ENCODE measurements at regions not wholly inside any gene's neighbourhood (a gene's known extent, or its start where the extent isn't known, plus 50 kb on each side); places are given as distances from the start of the nearest gene placed in this dataset.

DNA sequence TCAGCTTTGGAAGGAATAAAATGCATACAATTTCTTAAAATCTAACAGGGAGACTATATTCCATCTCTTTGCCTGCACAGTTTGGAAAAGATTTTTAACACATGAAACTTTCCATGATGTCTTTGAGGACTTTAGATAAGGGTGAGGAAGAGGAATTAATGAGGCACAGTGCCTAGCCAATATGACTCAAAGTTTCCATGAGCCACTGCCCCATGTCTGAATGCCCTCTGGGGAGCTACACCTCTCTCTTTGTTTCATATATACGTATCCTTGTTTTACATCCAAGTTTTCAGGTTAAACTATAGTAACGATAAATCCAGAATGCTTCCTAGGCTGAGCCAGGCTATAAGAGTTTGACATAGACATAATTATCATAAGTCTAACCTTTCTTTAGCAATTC lies 349.3 kb upstream of the TLE4 start:
- no peak for DNase-seq

DNA sequence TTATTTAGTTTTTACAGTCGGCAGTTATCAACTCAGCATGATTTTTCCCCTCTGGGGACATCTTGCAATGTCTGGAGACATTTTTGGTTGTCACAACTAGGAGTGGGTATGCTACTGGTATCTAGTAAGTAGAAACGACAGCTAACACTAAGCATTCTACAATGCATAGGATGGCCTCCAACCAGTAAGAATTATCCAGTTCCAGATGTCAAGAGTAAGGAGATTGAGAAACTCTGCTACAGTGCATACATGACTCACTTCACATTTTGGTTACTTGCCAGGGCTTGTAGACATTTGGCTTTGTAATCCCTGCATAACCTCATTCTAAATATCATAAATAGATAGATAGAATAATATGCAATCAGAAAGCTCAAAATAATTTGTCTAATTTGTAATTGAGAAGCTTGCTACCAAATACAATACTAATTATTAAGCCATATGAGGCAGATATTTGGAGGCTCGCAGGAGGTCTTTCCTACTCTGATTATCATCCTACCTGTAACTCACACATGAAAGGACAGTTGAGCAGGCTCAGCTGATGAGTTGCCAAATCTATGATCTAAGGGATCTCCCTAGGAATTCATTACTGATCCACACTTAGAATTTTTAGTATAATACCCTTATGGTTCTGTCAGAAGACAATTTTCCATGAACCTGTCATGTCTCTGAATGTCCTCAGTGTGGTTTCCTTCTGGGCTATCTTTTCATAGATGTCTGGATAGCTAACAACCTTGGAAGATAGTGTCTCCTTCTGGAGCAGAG lies 346.9 kb upstream of the TLE4 start:
- DNase-seq, result peak; percentile 97

DNA sequence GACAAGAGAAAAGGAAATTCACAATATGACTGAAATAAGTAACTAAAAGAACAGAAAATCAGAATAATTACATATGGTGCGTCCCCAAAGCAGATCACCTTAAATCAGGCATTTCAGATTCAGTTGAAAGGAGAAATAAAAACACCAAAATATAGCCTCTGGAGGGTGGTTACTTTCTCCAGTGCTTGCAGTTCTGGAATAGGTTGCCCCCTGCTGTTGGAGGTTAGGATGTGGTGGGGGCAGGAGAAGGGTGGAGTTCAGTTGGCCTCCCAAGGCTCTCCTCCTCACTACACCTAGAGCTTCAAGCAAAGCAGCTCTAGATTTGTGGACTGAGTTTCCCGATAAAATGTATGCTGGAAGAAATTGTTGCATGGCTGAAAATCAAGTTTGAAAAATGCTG lies 338.2 kb upstream of the TLE4 start:
- no peak for DNase-seq

DNA sequence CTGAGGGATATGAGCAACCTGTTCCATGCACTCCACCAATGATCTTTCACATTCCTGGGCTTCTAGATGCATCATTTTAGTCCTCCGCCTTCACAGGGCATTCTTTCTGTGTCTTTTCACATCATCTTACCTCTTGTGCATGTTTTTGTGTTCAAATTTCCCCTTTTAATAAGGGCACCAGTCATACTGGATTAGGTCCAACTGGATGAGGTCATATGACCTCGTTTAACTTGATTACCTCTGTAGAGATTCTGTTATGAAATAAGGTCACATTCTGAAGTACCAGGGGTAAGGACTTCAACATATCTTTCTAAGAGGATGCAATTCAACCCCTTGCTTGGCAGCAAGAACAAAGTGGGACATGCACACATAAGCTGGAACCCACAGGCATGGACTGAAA lies 335.3 kb upstream of the TLE4 start:
- DNase-seq, result no peak

DNA sequence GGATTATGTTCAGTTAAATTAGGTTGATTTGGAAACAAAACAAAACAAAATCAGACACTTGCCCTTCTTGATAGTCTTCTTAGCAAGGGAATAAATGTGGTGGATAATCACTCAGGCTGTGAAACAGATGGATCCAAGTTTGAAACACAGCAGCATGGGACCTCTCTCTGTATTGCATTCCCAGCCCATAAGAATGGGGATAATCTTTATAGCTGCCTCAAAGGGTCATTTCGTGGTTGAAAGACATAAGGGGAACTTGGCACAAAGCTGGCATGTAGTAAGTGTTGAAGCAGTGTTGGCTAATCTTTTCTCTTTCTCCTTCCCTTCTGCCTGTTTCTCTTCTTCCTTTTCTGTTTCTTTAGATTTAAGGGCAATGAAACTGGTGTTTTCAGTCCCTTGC lies 333.9 kb upstream of the TLE4 start:
- no peak for DNase-seq

DNA sequence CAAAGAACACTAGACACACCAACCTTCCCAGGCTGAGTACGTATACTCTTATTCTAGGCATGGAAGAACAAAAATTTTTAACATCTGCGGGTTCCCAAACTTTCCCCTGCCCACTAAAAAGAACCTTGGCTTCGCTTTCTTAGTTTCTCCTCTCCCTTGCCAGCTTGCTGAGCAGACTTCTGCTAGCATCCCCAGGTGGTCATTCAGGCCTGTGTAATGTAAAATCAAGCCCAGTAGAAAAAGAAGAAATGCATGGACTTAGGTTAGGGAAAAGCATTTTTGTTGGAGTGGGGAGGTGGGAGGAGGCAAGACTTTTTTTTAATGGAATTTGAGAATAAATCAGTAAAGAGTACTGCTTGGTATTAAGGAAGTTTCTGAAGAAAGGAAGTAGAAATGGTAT lies 331.0 kb upstream of the TLE4 start:
- DNase-seq, result no peak

DNA sequence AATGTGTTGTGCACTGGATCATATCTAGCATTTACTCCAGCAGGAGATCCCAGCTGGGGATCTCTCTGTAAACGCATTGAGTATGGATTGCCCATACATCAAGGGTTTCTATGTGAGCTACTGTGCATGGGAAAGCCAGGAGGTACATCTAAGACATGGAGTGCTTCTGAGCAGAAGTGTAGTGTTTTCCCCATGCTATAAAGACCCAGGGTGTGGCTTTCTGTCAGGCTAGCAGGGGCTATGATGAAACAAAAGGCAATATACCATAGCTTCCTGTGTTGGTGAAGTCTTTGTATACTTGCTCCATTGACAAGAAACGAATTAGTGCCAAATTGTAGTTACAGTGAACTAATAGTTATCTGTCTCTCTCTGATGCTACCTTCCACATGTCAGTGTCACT lies 329.3 kb upstream of the TLE4 start:
- DNase-seq, result no peak

DNA sequence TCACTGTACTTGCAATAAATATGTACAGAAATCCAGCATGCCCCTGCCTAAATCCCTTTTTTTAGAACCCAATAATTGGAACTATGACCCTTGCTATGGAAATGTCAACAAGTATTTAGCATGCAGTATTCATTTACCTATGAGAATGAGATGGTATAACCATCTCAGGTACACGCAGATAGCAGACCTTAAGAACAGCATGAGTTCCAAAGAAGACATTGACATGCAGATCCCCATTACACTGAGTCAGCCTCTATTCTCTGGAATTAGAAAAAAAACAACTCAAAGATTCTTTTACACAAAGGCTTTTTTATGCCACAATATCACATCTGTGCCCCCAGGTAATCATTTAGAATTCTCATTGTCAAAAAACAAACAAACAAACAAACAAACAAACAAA lies 325.6 kb upstream of the TLE4 start:
- DNase-seq, result no peak

DNA sequence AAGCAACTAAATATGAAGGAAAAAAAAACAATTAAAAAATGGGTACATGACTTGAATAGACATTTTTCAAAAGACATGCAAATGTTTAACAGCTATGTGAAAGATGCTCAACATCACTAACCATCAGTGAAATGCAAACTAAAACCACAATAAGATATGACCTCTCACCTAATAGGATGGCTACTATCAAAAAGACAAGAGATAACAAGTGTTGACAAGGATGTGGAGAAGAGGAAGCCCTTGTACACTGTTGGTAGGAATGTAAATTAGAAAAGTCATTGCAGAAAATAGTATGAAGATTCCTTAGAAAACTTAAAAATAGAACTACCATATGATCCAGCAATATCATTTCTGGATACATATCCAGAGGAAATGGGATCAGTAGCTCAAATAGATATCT lies 324.7 kb upstream of the TLE4 start:
- no peak for DNase-seq

DNA sequence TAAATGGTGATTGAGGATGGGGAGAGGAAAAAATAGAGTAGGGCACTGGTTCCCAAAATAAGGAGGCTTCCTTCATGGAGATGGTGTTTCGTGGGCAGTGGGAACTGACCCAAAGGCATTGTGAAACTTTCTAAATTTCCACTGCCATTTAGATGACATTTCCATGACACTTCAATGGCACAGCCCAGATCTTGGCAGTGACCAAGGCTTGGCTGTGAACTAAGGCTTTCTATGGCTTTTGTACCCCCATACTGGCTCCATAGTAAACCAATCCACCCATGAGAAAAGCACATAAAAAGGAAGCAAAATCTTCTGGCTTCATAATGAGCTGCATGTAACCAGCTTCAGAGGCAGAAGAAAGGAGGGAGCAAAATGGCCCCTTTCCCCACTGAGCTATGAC lies 321.0 kb upstream of the TLE4 start:
- DNase-seq, result no peak

DNA sequence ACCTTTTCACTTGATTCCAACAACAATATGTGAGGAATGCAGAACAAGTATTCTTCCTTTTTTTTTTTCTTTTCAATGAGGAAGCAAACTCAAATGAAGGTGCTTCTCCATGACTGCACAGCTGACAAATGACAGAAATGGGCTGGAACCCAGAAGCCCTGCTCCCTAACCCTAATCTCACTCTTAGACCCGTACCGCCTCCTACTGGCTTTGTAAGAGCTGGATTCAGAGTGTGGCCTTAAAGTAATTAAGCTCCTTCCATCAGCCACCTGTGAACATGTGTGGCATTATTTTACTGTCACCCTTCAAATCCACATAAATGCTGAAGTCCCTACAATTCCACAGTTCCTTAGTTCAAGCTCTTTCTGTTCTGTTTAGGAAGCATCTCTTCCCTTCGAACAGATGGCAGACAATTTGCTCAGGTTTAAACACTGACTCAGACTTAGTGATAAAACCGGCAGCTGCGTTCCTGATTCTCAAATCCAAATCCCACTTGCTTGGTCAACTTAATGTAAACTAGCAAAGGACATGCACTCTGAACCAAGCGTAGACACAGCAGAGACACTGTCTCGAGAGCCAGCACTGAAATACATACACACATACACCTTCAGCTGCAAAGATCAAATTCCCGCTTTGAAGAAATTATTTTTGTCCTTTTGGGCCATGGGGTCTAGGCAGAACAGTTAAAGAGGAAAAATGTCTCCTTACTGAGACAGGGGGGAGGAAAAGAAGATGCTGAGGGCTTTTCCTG lies 316.7 kb upstream of the TLE4 start:
- DNase-seq, result no peak

DNA sequence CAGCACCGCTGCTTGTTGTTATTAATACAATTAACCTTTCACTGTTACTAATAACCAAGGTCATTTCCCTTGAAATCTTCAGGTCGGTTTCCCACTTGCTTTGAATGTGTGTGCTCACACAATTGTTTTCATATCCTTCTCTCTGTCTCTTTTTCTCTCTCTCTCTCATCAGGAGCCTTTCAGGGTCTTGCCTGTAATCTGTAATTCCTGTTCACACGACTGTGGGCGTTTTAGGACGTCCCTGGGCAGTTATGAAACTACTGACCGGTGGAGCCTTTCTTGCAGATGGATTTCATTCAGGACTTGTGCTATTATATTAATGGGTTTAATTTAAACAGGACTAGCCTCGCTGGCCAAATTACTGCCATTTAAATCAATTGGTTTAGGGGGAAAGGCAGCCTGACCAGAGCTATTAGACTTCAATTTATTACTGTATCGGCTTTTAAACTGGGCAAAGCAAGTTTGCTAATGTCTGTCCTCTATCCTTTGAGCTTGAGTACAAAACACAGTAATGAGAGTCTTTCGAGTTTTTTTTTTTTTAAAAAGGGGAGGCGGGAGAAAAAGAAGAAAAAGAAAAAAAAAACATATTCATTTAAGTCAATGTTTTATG lies 316.0 kb upstream of the TLE4 start:
- no peak for DNase-seq

DNA sequence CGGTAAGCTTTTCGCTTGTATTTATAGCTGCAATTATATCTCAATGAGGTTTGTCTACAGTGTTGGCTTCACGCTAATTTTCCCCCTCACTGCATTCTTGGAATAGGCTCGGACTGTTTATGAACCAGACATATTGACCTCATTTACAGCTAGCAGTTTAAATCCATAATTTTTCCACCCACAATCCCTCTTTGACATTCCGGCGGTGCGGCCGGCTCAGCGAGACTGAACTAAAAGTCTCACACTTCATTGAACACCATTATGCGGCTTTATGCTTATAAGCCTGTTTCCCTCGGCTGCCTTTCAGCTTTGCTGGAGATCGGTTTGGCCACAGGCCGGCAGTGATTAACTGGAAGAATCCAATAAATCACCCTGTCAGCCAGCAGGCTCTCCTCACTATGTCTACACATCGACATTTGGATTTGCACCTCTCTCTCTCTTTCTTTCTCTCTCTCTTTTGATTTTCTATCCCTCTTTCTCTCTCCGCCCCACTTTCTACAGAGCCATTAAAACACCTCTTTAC lies 315.0 kb upstream of the TLE4 start:
- DNase-seq, result peak; percentile 99

DNA sequence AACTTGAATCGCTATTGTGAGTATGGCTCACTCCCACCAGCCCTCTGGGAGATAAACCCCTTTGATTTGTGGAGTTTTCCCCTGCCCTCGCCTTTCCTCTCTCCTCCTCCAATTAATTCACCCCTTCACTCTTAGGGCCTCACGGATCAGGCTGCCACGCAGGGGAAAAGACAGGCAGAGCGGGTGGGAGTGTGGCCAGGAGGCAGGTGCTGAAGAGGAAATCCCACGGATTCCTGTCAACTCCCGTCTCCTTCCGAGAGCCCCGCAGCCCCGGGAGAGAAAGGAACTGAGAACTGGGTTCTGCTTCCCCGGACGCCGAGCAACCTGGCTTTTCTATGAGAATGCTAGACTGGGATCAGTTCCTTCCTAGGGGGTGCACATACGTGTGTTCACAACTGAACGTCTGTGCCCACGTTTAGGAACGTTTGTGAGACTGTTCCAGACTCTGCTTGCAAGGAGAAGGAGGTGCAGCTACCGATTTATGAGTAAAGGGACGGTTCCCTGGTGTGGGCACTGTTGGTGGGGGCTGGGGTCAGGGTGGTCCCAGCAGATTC lies 314.5 kb upstream of the TLE4 start:
- DNase-seq, result peak; percentile 57

DNA sequence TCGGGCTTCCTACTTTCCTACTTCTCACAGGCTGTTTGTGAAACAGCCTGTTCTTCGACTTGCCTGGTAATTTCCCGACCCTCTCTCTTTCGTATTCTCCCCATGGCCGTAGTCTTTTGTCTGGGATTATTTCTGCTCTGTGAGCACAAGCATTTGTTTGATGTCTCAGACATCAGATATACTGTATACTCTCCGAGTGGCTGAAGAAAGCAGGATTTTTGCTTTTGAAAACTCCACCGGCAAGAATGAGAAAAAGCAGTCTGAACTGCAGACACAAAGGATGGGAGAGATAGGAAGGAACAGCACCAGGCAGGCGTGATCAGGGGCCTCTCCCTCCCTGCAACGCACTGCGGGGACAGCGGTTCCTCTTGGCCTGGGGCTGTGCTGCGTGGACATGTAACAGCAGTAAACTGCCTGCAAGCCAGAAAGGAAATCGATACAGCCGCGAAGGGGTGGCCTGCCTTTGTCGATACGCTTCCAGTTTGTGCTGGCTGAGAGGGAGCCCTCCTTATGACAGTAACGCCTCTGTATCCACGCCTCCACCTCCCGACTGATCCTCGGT lies 313.9 kb upstream of the TLE4 start:
- DNase-seq, result no peak

DNA sequence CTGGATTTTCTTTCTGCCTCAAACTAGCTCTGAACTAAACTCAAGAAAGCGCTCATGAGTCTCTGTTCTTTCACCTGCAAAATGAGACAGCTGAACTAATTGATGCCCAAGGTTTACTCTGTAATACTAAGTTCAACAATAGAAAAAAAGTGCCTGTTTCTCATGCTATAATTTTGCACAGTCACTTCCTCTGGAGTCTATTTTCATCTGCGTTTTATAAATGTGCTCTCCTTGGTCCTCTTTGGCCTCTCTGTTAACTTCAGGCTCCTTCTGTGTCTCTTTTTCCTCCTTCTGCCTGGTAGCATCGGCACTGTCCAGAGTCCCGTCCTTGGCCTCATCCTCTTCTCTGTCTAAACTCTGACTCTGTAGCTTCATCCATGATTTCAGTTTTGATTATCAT lies 311.9 kb upstream of the TLE4 start:
- no peak for DNase-seq

DNA sequence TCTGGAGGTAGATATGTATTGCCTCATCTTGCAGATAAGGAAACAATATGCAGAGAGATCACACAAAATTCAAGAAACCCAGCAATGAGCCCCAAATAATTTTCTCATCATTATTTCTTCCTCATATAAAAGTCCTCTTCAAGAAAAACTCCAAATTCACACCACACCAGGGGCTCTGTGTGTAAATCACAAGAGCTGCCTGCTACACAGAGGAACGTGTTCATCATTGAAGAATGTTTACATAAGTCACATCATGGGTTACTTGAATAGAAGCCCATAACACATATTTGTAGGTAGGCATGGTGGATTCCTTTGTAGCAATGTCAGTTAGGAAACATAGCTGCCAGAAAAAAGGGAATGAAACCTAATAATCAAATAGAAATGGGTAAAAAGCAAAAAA lies 308.1 kb upstream of the TLE4 start:
- peak; percentile 63 for DNase-seq

DNA sequence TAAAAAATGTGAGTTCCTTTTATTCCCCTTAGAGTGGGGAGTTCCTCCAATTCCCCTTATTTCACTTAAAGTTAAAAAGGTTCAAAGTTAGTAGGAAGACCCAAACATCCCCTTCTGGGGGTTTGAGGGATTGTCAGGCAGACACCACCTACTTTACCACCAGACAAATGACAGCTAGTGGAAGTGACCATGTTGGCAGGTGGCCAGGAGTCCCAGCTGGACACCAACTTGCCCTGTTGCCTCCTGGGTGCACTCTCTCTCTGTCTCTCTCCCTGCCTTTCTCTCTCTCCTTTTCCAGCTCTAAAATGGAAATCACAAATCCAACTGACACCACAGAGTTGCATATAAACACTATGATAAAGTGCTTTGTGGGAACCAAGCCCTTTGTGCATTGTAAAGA lies 307.7 kb upstream of the TLE4 start:
- DNase-seq, result no peak

DNA sequence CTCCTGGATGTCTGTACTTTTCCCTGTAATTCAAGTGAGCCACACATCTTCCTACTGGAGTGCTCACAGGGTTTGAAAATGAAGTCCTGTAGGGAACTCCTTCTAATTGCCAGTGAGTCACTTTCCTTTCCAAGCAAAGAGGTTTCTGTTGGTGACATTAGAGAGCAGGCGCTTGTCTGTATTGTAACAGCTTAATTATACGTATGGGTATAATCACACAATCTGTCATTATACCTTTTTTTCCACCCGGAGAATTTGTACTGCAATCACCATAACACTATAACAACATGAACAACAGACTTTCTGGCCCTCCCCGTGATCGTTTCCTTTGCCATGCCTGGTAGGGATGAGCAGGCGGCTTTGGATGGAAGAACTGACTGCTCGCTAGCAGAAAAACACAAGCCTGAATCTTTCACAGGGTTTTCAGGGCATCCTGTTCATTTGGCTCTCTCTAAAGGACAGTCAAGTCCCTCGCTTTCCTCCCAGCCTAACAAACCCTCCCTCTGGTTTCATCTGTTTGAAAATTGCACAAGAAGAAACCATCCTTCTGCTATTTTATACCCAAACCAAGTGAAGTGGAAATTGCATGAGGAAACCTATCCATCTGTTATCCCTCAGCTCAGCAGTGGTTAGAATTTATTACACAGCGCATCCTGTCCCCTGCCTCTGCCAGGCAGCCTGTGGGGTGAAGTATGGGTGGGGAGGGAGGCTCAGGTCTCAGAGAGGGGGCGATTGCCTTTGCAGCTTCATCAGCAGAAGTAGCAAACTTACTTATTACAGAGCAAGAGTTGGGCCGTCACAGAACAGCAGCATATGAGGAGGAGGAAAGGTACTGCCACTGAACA lies 307.0 kb upstream of the TLE4 start:
- DNase-seq, result peak; percentile 54

DNA sequence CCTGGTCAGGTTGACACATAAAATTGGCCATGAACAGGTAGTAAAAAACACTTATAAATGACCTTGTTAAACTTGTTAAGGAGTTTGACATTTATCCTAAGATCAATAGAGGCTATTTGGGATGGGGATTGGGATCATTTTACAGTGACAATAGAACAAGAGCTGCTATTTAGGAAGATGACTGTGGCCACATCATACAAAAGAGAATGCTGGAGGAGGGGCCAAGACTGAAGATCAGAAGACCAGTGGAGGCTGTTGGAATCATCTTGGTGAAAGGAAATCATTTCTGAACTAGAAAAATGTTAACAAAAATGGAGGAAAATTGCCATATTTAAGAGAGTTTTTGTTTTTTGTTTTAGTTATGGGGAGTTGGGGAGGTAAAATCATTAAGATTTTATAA lies 304.8 kb upstream of the TLE4 start:
- no peak for DNase-seq

DNA sequence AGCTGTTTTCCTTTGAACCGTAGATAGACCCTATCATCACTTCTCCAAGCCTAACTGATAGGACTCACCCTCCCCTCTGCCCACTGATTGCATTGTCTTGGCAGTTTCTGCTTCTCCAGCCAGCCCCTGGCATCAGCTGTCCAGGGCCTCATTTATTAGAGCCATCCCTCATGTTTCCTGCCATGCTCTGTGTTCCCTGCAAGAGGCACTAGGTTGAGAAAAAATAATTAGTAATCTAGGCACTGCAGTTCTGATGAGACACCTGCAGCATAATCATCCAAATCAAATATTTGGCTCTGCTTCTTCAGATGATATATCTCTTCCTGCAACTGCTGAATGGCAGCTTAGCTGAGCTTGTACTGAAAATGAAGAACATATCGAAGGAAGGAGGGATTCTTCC lies 303.0 kb upstream of the TLE4 start:
- no peak for DNase-seq

DNA sequence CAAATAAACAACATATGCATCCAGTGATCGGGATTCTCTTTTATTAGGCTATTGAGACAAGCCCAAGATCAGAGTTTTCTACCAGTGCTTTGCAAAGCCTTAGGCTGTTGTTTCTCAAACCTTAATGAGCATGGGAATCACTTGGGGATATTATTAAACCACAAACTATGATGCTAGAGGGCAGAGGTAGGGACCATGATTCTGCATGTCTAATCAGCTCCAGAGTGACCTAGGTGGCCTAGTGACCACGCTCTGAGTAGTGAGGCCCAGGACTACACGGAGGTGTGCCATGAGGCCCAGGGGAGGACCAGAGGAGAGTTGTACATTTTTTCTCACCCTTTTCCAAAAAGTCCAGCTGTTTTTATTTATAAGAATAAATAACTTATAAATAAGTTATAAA lies 298.5 kb upstream of the TLE4 start:
- no peak for DNase-seq

Measured in fibroblast of skin of abdomen (primary cell).